ENCODE measurements at regions not wholly inside any gene's neighbourhood (a gene's known extent, or its start where the extent isn't known, plus 50 kb on each side); places are given as distances from the start of the nearest gene placed in this dataset.

DNA sequence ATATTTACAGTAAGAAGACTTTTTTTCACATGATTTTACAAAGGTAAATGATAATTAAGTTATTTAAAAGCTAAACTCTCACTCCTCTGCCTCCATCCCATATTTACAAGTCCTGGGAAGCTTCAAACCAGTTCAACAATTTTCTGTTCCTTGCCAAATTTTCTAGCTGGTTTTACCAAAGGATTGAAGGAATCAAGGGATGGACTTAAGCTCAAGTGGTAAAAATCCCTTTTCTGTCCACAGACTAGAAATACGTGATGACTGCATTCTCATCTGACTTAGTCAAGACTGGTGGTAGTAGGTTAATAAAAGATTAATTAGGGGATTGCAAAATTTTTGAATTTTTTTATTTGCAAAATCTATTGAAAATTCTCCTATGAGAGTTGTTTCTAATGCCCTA lies 297.3 kb downstream of the MTX2 start:
- TF ChIP-seq, protein P1, sequence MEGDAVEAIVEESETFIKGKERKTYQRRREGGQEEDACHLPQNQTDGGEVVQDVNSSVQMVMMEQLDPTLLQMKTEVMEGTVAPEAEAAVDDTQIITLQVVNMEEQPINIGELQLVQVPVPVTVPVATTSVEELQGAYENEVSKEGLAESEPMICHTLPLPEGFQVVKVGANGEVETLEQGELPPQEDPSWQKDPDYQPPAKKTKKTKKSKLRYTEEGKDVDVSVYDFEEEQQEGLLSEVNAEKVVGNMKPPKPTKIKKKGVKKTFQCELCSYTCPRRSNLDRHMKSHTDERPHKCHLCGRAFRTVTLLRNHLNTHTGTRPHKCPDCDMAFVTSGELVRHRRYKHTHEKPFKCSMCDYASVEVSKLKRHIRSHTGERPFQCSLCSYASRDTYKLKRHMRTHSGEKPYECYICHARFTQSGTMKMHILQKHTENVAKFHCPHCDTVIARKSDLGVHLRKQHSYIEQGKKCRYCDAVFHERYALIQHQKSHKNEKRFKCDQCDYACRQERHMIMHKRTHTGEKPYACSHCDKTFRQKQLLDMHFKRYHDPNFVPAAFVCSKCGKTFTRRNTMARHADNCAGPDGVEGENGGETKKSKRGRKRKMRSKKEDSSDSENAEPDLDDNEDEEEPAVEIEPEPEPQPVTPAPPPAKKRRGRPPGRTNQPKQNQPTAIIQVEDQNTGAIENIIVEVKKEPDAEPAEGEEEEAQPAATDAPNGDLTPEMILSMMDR (IDR thresholded peaks at IDR 0.05), result no peak
- no peak for DNase-seq
- peaks cover 0 to 29% of the 10 kb centered on the region in 2 donors for H3K27me3 ChIP-seq
- no peaks in the 10 kb centered on the region for H3K9me3 ChIP-seq
- intact Hi-C loops (cut with DNase I), result no loop called here
- H3K36me3 ChIP-seq, result no peaks in the 10 kb centered on the region
- no peak overlapping the region for H3K4me3 ChIP-seq
- H3K27ac ChIP-seq, result no peak overlapping the region
- H3K4me1 ChIP-seq, result no peaks in the 10 kb centered on the region
- no peak for ATAC-seq

DNA sequence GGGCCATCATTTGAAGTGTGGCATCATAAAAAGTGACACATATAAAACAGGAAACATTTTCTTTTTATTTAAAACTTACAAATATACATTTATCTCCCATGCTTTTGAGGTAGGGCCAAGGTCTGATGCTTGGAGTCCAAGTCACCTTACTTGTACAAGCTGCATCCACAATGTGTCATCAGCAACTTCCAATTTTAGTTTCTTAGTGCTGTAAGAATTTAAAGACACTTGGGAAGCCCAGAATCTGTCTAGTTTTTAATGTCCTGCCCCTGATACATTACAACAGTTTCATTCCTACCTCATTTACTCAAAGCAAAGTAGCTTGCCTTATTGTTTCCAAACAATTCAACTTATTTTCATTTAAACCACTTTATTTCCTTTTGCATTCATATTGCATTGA lies 297.7 kb downstream of the MTX2 start:
- peaks cover 0 to 25% of the 10 kb centered on the region in 2 donors for H3K27me3 ChIP-seq
- H3K4me1 ChIP-seq, result no peaks in the 10 kb centered on the region
- no peak overlapping the region for H3K4me3 ChIP-seq
- no peak for ATAC-seq
- peak in 1 of 4 donors; percentile 39 for DNase-seq
- no peaks in the 10 kb centered on the region for H3K36me3 ChIP-seq
- TF ChIP-seq, protein P1 (IDR thresholded peaks at IDR 0.05), result no peak
- intact Hi-C loops (cut with DNase I), result no loop called here
- no peak overlapping the region for H3K27ac ChIP-seq
- H3K9me3 ChIP-seq, result no peaks in the 10 kb centered on the region

DNA sequence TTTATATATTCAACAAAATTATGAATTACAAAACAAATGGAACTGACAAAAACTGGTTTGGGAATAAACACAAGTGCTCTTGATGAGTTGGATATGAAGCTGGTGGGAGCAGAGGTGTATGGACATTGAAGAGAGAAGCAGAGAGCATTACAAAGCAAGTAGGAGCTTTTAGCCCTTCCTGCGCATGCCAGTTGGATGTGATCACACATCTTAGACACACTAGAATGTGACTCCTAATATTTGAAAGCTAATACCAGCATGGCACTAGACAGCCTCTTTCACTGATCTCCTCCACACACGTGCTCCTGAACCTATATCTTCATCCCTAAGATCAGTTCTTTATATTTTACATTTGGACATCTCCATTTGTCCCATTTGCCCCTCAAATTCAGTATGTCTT lies 298.1 kb downstream of the MTX2 start:
- Histone ChIP-seq H3K36me3 (no peaks in the 10 kb centered on the region), H3K4me3 (no peak overlapping the region), H3K27me3 (peaks cover 0 to 27% of the 10 kb centered on the region in 2 donors), H3K27ac (no peak overlapping the region), H3K9me3 (no peaks in the 10 kb centered on the region), H3K4me1 (no peaks in the 10 kb centered on the region)
- intact Hi-C loops (cut with DNase I), result no loop called here
- TF ChIP-seq, protein P1 (IDR thresholded peaks at IDR 0.05), result no peak
- DNase-seq (no peak), ATAC-seq (no peak)

DNA sequence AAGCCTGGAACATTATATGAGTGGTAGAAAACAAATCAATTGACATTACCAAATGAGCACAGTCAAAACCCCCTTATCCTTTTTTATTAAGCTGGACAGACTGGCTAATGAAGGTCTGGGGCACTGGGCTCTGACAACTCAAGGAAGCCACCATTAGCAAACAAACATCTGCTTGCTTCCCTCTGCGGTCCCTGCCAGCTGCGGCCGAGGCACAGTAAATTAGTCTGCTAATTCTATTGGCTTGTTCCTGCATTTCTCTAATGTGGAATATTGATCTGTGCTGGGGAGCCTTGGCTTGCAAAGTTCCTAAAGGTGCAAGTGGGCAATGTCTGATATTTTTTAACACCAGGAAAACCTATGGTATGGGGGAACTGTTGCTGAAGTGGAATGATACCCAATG lies 300.3 kb downstream of the MTX2 start:
- no peak overlapping the region for H3K4me3 ChIP-seq
- no peak overlapping the region for H3K27ac ChIP-seq
- H3K9me3 ChIP-seq, result no peaks in the 10 kb centered on the region
- TF ChIP-seq, protein P1 (IDR thresholded peaks at IDR 0.05), result no peak
- H3K36me3 ChIP-seq, result no peaks in the 10 kb centered on the region
- DNase-seq (no peak), ATAC-seq (no peak)
- peaks cover 0 to 28% of the 10 kb centered on the region in 2 donors for H3K27me3 ChIP-seq
- intact Hi-C loops (cut with DNase I), result no loop called here
- no peaks in the 10 kb centered on the region for H3K4me1 ChIP-seq

GRCh38 chr2:176573612-176574483 lies 304.6 kb downstream of the MTX2 start:
- peaks cover 0 to 23% of the 10 kb centered on the region in 2 donors for H3K27me3 ChIP-seq
- H3K4me1 ChIP-seq, result no peaks in the 10 kb centered on the region
- H3K9me3 ChIP-seq, result no peaks in the 10 kb centered on the region
- H3K36me3 ChIP-seq, result no peaks in the 10 kb centered on the region
- ATAC-seq (no peak), DNase-seq (no peak)
- H3K4me3 ChIP-seq, result no peak overlapping the region
- TF ChIP-seq, protein P1 (IDR thresholded peaks at IDR 0.05), result no peak
- no peak overlapping the region for H3K27ac ChIP-seq
- intact Hi-C loops (cut with DNase I), result no loop called here

Measured in left lung (tissue), 4 donors.